TTC549 (cell line): ENCODE measurements at regions not wholly inside any gene's neighbourhood (a gene's known extent, or its start where the extent isn't known, plus 50 kb on each side); places are given as distances from the start of the nearest gene placed in this dataset.

Experiments used
- FAIRE-seq: peaks from 2 replicates; lab custom pipeline; 2012; peaks lifted over from hg19 to GRCh38; lab: Jason Lieb, UNC

GRCh38 chr1:106780806-106781569 lies 275.5 kb upstream of the PRMT6 start:
- FAIRE-seq: no peak

- FAIRE-seq: no peak
Observed at GRCh38 chr1:106785176-106785575, 271.3 kb upstream of the PRMT6 start.

- no peak for FAIRE-seq
Observed at GRCh38 chr1:106787520-106787919, 269.0 kb upstream of the PRMT6 start.

- no peak for FAIRE-seq
Observed at GRCh38 chr1:106789686-106790085, 266.8 kb upstream of the PRMT6 start.

GRCh38 chr1:106791041-106791440 lies 265.4 kb upstream of the PRMT6 start:
- no peak for FAIRE-seq

- FAIRE-seq: no peak
Observed at GRCh38 chr1:106793651-106794050, 262.8 kb upstream of the PRMT6 start.

GRCh38 chr1:106798991-106799390 lies 257.5 kb upstream of the PRMT6 start:
- FAIRE-seq: no peak

- no peak for FAIRE-seq
Observed at GRCh38 chr1:106802181-106802580, 254.3 kb upstream of the PRMT6 start.

GRCh38 chr1:106814418-106814817 lies 242.1 kb upstream of the PRMT6 start:
- FAIRE-seq: no peak

GRCh38 chr1:106817575-106817974 lies 238.9 kb upstream of the PRMT6 start:
- no peak for FAIRE-seq

GRCh38 chr1:106831511-106831910 lies 225.0 kb upstream of the PRMT6 start:
- no peak for FAIRE-seq

GRCh38 chr1:106836708-106837107 lies 219.8 kb upstream of the PRMT6 start:
- no peak for FAIRE-seq

GRCh38 chr1:106843518-106843917 lies 213.0 kb upstream of the PRMT6 start:
- FAIRE-seq: no peak

GRCh38 chr1:106846656-106847055 lies 209.8 kb upstream of the PRMT6 start:
- FAIRE-seq: no peak

- no peak for FAIRE-seq
Observed at GRCh38 chr1:106861110-106861509, 195.4 kb upstream of the PRMT6 start.

GRCh38 chr1:106868828-106869227 lies 187.6 kb upstream of the PRMT6 start:
- FAIRE-seq: no peak

GRCh38 chr1:106875622-106876021 lies 180.9 kb upstream of the PRMT6 start:
- FAIRE-seq: no peak

- FAIRE-seq: no peak
Observed at GRCh38 chr1:106876384-106876783, 180.1 kb upstream of the PRMT6 start.

- no peak for FAIRE-seq
Observed at GRCh38 chr1:106879538-106879937, 176.9 kb upstream of the PRMT6 start.

- no peak for FAIRE-seq
Observed at GRCh38 chr1:106880226-106880625, 176.2 kb upstream of the PRMT6 start.

- FAIRE-seq: no peak
Observed at GRCh38 chr1:106883208-106883607, 173.3 kb upstream of the PRMT6 start.

- no peak for FAIRE-seq
Observed at GRCh38 chr1:106889059-106889458, 167.4 kb upstream of the PRMT6 start.

- FAIRE-seq: no peak
Observed at GRCh38 chr1:106889583-106889982, 166.9 kb upstream of the PRMT6 start.

- no peak for FAIRE-seq
Observed at GRCh38 chr1:106897976-106898375, 158.5 kb upstream of the PRMT6 start.

- no peak for FAIRE-seq
Observed at GRCh38 chr1:106899644-106900043, 156.8 kb upstream of the PRMT6 start.
